ENCODE measurements at regions not wholly inside any gene's neighbourhood (a gene's known extent, or its start where the extent isn't known, plus 50 kb on each side); places are given as distances from the start of the nearest gene placed in this dataset.
"Not testable (repeated sequence)": the region's sequence is repeated elsewhere in the genome, so short reads cannot be mapped to it uniquely, and the experiment has no call there.

DNA sequence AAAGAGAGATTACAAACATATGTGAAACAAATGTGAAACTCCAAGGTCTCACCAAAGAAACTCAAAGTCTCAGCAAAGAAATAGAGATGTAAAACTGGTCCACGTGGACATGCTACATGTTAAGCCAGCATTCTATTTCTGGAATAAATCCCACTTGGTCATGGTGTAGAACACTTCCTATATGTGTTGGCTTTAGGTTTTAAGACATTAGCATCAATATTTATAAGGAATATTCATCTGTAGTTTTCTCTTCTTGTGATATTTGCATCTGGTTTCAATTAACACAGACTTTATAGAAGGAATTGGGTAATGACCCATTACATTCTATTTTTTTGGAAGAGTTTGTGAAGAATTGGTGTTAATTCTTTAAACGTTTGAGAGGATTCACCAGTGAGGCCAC, 133.1 kb downstream of the COPS8 start:
- no peak for DNase-seq

DNA sequence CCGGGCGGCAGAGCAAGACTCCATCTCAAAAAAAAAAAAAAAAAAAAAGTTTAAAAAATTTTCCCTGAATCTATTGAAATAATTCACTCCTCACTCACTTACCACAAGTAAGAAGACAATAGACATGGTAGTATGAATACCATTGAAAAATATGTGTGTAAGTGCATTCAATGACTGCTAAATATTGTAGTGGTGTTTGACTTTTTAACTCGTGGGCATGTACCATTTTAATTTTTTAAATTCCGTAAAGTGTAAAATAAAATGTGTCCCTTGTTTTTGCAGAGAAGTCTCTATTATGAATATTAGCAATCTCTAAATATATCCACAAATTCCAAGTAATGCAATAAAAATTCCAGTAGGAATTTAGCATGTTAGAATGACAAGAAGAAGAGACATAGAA, 134.1 kb downstream of the COPS8 start:
- DNase-seq: no peak

DNA sequence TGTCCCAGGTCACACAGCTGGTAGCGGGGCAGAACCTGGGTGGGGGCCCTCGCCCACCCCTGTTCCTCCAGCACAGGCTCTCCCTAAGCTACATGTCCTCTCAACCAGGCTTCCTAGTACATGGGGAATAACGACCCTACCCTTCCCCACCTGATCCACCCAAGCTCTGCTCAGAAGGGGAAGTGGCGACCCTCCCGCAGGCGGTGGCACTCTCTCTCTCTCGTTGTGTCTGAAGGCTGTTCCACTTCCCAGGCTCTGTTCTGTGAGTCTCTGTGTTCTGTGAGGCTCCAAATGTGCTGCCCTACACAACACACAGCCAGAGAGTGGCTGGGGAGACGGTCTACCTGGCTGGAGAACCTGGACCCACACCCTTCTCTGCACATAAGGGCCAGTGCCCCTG, 135.8 kb downstream of the COPS8 start:
- DNase-seq: no peak

DNA sequence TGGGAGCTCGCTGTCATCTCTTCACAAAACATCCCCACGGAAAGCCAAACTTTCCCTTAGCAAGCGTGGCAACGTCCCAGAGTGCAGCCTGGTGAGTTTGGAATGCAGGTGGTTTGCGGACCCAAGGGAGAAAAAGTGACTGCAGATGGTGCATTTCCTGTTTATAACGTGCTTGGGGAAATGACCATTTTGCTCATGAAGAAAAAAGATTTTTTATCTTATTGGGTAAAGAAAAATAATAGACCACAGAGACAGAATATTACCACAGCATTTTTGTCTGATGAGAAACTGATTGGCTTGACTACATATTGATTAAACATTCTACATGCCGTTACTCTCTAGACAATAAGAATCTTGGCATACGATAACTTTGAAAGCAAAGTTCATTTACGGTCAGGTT, 136.5 kb downstream of the COPS8 start:
- no peak for DNase-seq

DNA sequence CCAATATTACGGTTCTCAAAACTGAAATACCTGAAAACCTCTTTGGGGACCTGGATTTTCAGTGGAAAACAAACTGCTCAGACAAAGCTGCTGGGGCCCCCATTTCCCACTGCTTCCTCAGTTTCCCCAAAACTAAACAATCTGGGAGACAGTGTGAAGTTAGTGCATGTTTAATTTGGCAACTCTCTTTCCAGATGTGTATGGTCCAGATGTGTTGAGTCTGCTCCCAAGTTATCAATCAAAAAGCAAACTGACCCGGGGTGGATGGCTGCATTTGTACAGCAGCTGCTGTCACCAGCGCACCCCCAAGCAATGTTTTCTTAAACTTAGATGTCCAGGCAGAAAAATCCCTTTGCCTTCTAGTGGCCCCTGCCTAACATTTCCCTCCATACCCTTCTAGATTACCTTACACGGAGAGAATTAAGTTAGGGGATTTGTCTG, 136.9 kb downstream of the COPS8 start:
- no peak for DNase-seq

DNA sequence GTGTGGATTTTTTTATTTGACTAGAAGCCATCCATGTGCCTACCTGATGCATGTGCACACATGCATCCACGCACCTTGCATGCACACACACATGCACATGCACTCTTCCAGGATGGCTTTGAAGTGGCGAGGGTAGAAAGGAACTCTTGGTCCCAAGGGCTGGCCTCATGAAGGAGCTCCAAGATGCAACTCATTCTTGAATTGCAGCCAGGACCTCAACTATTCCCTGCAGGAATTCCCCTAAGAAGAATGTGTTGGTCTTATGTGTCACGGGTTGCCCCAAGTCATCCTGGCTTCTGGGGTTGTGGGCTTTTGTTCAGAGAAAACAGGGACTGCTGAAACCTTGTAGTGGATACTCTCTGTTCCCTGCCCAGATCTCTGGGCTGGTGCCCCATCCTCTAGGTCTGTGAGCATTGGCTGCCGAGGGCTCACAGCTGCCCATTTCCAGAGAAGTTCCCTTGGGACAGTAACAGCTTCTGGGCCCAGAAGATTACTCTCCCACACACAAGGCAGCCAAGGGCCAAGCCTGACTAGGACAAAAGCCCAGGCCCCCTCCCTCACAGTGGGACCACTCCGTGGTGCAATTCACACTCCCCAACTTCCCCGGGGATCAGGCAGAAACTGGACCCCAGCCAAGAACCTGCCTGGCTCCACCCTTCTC, 137.6 kb downstream of the COPS8 start:
- no peak for DNase-seq

DNA sequence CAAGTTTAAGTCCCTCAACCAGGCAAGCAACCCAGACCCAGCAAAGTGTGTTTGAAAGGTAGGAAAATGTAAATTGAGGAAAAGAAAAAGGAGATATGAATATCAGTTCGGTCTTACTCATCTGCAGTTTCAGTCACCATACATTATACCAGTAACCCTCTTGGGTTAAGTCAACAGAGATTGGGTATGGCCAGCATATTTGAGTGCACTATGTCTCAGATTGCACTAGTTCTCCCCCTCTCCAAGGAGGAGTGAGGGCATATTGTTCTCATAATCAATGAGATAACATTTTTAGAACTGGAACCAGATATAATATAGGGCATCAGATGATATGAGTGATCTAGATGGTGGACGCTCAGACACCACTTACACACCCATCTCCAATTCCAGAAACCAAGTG, 141.5 kb downstream of the COPS8 start:
- DNase-seq: no peak

DNA sequence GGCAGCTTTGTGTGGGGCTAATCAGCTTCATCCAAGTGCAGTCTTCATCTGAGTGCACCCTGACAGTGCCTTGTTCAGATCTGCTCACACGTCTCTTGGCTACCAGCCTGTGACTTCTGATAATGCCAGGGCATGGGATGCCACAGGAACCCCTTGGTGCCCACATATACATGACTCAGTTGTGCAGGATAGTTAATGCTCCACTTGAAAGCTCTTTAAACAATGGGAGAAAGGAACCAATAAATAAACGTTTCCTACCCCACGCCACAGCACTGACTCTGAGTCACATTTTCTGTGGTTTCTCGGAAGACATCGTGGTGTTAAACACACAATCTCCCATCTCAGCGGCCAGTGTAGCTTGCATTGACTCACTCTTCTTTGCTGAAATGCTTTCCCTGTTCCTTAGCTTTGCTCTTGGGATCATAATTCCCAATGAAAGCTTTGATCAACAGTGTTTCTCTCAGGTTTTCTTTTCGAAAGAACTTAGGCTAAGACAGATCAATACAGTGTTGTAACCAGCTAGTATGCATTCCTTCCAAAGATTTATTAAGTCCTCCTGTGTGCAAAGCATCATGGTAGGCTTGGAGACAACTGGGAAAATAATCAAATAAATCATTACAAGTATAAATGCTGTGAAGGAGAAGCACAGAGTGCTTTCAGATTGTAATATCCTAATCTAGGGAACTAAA, 142.0 kb downstream of the COPS8 start:
- no peak for DNase-seq

DNA sequence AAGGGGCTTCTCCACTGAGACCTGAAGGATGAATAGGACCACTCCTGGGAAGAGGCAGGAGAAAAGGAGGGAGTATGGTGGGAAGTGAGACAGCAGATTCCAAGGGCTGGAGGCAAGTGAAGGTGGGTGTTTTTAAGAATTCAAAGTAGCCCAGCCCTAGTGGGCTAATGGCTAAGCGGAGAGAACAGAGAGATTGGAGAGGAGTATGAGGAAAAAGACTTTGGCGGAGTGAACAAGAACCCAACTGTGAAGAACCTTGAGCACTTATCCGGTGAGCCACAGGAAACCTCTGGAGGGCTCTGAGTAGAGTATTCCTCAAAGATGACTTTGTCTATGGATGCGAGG, 142.6 kb downstream of the COPS8 start:
- no peak for DNase-seq

DNA sequence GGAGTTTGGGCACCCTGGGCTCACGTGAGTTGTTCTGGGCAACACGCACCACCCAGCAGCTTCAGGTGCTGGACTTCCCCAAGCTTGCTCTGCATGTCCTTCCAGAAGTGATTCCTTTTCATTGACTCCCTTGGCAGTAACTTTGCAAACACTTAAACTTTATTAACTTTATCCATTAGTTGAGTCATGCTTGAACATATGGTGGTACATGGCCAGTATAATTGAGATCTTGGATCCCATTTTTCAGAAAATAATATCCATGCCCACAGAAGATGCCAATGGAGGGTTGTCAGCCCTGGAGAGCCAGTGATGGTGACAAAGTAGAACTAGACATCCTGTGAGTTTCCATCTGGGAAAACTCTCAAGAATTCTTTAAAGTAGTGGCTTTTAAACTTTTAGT, 144.2 kb downstream of the COPS8 start:
- DNase-seq: no peak

DNA sequence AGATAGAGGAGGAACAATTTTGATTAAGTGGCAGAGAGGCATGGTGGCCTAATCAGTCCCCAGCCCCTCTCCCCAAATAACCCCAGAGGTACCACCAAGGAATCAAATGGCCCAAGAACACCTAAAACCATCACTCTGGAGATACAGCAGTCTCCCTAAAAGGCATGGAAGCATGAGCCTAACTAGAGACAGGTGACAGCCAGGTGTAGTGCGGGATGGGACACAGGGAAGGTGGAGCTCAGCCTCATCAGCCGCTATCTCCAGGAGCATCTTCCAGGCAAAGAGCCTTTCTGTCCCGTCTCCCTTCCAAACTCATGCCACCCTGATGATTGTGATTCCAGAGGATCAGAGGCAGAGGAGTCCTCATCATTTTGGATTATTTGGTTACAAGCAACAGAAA, 144.7 kb downstream of the COPS8 start:
- no peak for DNase-seq

DNA sequence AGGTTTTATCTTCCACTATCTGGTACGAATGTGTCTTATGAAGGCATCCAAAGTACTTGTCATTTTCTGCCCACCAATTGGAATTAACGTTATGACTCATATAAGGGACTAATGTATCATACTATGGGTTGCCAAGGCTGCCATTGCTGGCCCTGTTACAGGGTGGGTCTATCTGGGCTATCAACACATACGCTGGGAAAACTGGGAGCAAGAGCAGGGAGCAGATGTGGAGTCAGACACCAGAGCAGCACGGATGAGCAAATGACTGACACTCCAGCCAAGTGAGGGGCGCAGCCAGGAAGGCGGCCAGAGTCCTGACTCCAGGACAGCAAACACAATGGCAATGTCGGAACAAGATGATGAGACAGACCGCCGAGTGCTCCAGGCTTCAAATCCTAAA, 145.9 kb downstream of the COPS8 start:
- DNase-seq: no peak

DNA sequence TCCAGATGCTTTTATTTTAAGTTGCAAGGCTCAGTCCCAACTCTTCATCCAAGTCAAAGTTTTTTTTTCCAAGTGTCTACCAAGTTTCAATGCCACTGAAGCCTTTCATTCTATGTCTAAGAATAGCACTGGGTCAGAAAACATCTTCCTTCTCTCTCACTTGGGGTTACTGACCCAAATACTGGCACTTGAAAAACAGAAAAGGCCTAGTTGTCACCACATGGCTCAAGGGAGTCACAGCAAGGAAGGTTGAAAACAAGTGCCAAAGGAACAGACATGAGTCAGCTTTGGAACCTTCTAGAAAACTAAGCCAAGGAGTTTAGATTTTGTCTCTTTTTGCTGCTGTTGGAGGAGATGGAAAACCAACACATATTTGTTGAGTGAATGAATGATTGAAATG, 146.5 kb downstream of the COPS8 start:
- DNase-seq: no peak

DNA sequence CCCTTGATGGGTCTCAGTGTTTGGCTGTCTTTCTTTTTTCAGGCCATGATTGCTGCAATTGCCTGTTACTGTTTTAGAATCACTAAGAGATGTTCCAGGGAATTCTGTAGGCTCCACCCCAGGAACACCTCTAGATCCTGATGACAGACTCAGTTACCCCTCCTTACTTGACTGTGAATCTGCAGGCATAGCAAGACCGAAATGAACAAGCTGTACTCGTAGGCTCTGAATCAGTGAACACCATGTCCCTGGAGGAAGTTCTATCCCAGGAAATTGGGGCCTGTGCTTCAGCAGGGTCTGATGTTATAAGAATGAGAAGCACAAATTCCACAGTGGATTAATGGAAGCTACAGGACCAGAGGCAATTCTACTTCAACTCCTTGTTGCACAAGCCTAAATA, 148.6 kb downstream of the COPS8 start:
- DNase-seq: no peak

DNA sequence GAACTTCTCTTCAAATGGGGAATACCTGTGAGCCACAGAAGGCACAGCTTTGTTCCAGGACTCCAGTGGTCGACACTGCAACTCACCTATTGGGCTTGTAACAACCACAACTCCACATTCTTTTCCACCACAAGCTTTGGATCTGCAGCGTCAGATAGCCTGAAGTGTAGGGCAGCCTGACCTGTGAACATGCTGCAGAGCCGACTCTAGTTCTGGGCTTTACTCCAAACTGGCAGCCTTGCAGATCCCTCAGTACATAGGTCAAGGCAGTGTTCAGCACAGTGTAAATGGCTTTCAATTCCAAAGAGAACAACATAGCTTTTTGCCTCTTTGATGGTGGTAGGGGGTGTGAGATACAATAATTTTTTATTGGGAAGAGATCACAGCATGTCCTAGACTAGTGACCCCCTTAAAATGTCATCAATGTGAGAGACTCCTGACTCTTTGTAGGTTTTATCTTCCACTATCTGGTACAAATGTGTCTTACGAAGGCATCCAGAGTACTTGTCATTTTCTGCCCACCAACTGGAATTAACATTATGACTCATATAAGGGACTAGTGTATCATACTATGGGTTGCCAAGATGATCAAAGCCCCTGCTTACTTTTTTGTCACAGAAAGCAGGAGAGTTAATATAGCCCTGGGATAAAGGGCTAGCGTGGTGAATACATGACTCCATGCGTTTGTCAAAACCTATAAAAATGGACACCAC, 149.8 kb downstream of the COPS8 start:
- DNase-seq: no peak

DNA sequence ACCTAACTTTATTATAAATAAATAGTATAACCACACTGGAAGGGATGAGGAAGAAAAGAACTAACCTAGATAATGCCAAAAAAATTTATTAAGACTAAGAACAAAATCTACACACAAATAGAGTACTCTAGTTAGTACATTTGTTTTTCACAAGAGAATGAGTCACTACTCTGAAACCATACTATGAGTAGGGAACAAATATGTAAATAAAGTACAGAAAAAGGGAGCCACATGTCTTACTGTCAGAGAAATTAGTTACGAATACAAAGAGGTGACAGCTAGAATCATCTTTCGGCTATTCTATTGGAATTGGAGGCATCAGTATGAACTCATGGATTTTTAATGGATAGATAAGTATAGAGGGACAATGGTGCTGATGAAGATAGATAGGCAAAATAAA, 150.5 kb downstream of the COPS8 start:
- DNase-seq: no peak

DNA sequence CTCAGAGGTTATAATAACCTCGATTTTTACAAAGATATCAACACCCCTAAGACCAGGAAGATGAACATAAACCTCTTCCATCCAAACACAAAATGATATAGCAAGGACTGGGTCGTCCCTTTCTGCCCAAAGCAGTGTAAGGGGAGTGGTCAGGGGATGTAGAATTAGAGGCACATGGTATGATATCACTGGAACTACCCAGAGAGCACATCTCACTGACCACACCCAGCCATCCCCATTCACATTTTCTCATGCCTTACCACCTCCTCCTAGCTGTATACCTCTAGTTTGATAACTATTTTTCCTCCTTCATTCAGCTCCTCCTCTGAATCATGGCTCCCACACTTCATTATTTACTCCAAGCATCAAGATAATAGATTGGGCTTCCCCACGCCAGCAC, 152.6 kb downstream of the COPS8 start:
- no peak for DNase-seq

DNA sequence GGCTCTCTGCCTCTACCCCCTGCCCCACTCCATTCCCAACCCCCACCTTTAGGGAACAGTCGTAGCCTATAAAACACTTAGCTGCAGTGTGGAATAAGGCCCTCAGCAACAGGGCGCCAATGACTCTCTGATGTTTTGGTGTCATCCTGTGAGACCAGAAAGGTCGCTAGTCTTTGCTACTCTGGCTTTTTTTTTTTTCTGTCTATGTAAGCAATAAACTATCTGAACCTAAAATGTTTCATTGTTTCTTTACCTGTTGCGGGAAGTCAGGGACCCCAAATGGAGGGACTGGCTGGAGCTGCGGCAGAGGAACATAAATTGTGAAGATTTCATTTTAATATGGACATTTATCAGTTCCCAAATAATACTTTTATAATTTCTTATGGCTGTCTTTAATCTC, 154.6 kb downstream of the COPS8 start:
- no peak for DNase-seq

DNA sequence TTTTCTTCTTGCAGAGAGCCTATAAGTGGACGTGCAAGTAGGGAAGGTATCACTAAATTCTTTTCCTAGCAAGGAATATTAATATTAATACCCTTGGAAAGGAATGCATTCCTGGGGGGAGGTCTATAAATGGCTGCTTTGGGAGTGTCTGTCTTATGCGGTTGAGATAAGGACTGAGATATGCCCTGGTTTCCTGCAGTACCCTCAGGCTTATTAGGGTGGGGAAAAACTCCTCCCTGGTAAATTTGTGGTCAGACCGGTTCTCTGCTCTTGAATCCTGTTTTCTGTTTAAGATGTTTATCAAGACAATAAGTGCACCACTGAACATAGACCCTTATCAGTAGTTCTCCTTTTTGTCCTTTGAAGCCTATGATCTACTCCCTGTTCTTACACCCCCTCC, 155.2 kb downstream of the COPS8 start:
- not testable (repeated sequence) for DNase-seq

DNA sequence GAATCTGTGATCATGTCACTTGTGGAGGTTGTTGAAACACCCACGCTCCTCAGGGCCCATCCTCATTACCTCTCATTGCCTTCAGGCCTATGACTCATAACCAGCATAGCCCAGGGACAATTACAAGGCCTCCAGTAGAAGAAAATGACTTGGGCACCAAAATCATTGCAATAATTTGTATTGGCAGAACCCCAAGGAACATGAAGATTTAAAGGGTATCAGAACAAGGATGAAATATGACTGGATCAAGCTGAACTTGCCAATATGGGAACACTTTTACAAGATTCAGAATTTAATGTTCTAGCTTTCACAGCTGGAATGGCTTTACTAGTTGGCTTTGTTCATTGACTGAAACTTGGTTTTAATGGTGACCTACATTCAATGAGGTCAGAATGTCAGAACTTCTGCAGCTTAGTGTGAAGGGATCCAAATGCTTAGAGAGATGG, 156.4 kb downstream of the COPS8 start:
- no peak for DNase-seq

DNA sequence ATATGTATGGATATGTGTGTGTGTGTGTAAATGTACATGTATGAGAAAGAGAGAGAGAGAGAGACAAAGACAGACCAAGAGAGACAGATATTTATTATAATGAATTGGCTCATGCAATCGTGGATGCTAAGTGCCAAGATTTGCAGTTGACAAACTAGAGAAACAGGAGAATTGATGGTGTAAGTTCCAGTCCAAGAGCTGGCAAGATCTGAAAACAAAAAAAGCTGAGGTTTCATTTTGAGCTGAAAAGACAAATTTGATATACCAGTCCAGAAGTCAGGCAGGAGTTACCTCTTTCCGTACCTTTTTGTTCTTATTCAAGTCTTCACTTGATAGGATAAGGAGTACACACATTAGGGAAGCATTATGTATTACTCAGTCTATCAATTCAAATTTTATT, 157.8 kb downstream of the COPS8 start:
- DNase-seq: no peak

DNA sequence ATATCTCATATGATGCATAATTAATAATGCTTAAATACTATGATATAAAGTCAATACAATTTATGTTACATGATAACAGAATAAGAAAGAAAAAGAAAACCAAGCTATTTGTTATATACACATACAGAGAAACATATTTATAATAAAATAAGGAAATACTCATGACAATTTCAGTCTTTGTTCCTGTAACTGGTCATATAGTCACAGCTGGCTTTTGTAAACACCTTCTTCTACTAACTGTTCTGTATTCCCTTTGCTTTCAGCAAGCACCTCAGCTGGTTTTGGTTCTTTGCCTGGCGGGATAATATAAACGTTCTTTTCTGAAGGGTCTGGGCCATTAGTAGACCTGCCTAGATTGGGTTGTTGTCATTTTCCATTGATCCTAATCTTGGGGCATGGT, 158.5 kb downstream of the COPS8 start:
- no peak for DNase-seq

DNA sequence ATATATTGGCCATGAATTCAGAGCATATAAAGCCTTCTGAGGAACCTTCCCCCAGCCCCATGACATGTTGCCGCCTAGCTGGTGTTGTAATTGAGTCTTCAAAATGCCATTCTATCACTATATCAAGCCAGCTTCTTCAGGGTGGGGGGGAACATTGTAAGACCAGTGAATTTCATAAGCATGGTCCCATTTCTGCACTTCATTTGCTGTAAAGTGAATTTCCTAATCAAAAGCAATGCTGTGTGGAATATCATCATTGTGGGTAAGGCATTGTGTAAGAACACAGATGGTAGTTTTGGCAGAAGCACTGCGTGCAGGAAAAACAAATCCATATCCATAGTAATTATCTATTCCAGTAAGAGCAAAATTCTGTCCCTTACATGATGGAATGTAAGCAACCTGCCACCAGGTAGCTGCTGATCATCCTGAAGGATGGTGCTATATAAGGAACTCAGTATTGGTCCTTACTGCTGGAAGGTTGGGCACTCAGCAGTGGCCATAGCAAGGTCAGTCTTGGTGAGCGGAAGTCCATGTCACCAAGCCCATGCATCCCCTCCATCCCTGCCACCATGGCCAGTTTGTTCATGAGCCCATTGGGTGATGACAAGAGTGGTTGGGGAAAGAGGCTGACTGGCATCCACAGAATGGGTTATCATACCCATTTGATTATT, 159.4 kb downstream of the COPS8 start:
- DNase-seq: no peak

DNA sequence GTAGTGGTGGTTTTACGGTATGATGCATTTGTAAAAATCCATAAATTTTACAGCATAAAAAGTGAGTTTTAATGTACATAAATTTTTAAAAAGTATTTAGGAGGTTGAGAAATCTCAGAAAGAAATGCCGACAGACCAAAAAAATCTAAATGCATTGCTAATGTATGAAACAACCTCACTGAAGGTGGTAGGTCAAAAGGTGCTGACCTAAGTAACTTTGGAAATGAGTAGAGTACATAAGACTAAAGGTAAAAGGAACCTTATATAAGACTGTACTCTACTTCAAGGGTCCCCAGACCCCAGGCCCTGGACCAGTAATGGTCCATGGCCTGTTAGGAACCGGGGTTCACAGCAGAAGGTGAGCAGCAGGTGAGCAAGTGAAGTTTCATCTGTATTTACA, 163.4 kb downstream of the COL6A3 start:
- no peak for DNase-seq
